PFSK-1 (cell line): ENCODE measurements at regions not wholly inside any gene's neighbourhood (a gene's known extent, or its start where the extent isn't known, plus 50 kb on each side); places are given as distances from the start of the nearest gene placed in this dataset.

ENCODE experiments used
- POLR2AphosphoS5 ChIP-seq: IDR thresholded peaks from 2 replicates; pipeline ENCODE4 v1.6.1; 2012; ENCODE audit warnings: low read depth, mild to moderate bottlenecking, control low read depth, low read length, moderate library complexity
- REST ChIP-seq, 2 experiments: IDR thresholded peaks; 2 replicates each; pipeline versions ENCODE4 v1.6.1 to v1.8.0; 2011 to 2012; ENCODE audit warnings: low read depth in 2 of 2, low read length in 2 of 2, control low read depth in 1 of 2, inconsistent platforms in 1 of 2, mild to moderate bottlenecking in 1 of 2, moderate library complexity in 1 of 2; ENCODE audit not compliant: insufficient read depth in 1 of 2
- TAF1 ChIP-seq: IDR thresholded peaks from 2 replicates; pipeline ENCODE4 v1.6.1; 2012; ENCODE audit warnings: low read length, control low read depth, borderline replicate concordance; ENCODE audit not compliant: insufficient read depth

- TF ChIP-seq POLR2AphosphoS5 (no peak), TAF1 (no peak), REST (IDR thresholded peaks at IDR 0.05; ENCODE audit: insufficient read depth in 1 of 2, low read depth in 2 of 2, low read length in 2 of 2) (no peak)
Observed at GRCh38 chr12:91355150-91356006, 172.8 kb upstream of the DCN start.
